ENCODE measurements at regions not wholly inside any gene's neighbourhood (a gene's known extent, or its start where the extent isn't known, plus 50 kb on each side); places are given as distances from the start of the nearest gene placed in this dataset.

DNA sequence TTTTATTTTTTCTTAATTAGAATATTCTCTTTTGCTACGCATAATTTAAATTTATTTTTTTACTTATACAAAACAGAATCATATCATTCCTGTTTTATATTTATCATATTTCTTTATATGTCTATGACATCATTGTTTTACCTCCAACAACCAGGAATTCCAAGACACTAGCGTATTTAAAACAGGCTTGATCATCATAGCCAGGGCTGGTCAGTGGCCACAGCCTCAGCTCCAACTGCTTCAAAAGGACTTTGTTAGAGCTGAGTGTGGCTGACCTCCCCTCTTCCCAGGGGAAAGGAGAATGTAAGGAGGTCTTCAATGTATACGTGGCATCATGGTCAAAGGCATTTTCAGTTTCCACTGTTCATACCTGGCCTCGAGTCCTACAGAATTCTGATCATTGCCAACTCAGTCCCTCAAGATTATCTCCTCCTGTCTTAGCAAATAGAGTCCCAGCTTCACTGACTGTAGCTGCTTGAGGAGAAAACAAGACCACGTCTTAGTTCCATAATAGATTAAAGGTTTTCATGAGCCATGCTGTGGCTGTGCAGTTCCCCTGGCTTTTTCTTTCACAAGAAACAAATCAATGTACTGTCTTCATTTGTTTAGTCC lies 444.0 kb downstream of the PTPRC start:
- Histone ChIP-seq H3K27ac (ENCODE audit: low read length) (no peak overlapping the region), H3K36me3 (ENCODE audit: control insufficient read depth in 2 of 2, extremely low read depth in 1 of 2, insufficient read depth in 1 of 2, low read length in 1 of 2) (no peaks in the 10 kb centered on the region), H3K4me3 (ENCODE audit: control insufficient read depth in 1 of 2, extremely low read depth in 1 of 2, low read length in 1 of 2) (no peak overlapping the region), H3K27me3 (replicated peaks in 1 of 2; ENCODE audit: control insufficient read depth in 2 of 2, extremely low read depth in 1 of 2, insufficient read depth in 2 of 2, low read length in 1 of 2) (no peaks in the 10 kb centered on the region), H3K9me3 (no peaks in the 10 kb centered on the region), H3K4me1 (ENCODE audit: control insufficient read depth in 1 of 2, extremely low read depth in 1 of 2, insufficient read depth in 2 of 2, low read length in 2 of 2) (no peaks in the 10 kb centered on the region)
- no peaks in the 10 kb centered on the region for H3K36me3 Mint-ChIP-seq
- DNase-seq (no peak), ATAC-seq (replicated peaks in 1 of 4) (no peak)
- H3K27me3 Mint-ChIP-seq: no peaks in the 10 kb centered on the region
- peaks cover under 1 to 8% (median 4%) of the 10 kb centered on the region in 3 donors for H3K4me1 Mint-ChIP-seq
- WGBS (ENCODE audit: insufficient coverage): no CpG with 5 or more reads among the region's 5 CpGs
- CTCF ChIA-PET: interaction anchor here (0.6 kb wide), 2 partner anchors 30 to 311 kb away, joined by 3 to 4 read pairs; no protein-coding TSS in a partner anchor
- POLR2A ChIA-PET: no interaction called here
- H3K4me3 Mint-ChIP-seq: no peak overlapping the region
- H3K9me3 Mint-ChIP-seq: no peaks in the 10 kb centered on the region
- H3K27ac Mint-ChIP-seq: no peak overlapping the region

DNA sequence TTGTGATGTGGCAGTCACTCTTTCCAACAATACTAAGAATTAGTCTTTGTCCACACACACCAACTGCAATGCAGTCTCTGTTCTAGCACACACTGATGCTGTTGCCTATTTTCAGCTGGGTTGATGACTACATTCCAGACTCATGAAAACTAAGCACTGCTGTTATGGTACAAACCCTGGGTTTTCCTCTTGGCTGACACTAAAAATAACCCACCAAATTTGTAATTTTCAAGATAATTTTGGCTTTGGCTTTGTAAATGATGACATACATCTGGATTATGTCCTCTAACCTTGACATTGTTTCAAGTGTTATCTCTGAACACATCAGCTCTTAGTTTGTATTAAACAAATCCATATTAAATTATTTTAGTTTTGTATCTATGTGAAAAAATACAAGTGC lies 444.8 kb downstream of the PTPRC start:
- no peaks in the 10 kb centered on the region for H3K9me3 Mint-ChIP-seq
- H3K36me3 ChIP-seq (ENCODE audit: control insufficient read depth in 2 of 2, extremely low read depth in 1 of 2, insufficient read depth in 1 of 2, low read length in 1 of 2): no peaks in the 10 kb centered on the region
- peaks cover 1 to 11% (median 7%) of the 10 kb centered on the region in 3 donors for H3K4me1 Mint-ChIP-seq
- no peak for ATAC-seq (replicated peaks in 1 of 4)
- no peak for DNase-seq
- ChIA-PET CTCF (no interaction called here), POLR2A (no interaction called here)
- H3K4me1 ChIP-seq (ENCODE audit: control insufficient read depth in 1 of 2, extremely low read depth in 1 of 2, insufficient read depth in 2 of 2, low read length in 2 of 2): peaks cover 0 to under 1% of the 10 kb centered on the region in 2 experiments
- H3K36me3 Mint-ChIP-seq: no peaks in the 10 kb centered on the region
- no peak overlapping the region for H3K4me3 ChIP-seq (ENCODE audit: control insufficient read depth in 1 of 2, extremely low read depth in 1 of 2, low read length in 1 of 2)
- no peak overlapping the region for H3K4me3 Mint-ChIP-seq
- H3K27me3 ChIP-seq (replicated peaks in 1 of 2; ENCODE audit: control insufficient read depth in 2 of 2, extremely low read depth in 1 of 2, insufficient read depth in 2 of 2, low read length in 1 of 2): no peaks in the 10 kb centered on the region
- no peaks in the 10 kb centered on the region for H3K27me3 Mint-ChIP-seq
- no peaks in the 10 kb centered on the region for H3K9me3 ChIP-seq
- H3K27ac Mint-ChIP-seq: no peak overlapping the region
- no peak overlapping the region for H3K27ac ChIP-seq (ENCODE audit: low read length)

DNA sequence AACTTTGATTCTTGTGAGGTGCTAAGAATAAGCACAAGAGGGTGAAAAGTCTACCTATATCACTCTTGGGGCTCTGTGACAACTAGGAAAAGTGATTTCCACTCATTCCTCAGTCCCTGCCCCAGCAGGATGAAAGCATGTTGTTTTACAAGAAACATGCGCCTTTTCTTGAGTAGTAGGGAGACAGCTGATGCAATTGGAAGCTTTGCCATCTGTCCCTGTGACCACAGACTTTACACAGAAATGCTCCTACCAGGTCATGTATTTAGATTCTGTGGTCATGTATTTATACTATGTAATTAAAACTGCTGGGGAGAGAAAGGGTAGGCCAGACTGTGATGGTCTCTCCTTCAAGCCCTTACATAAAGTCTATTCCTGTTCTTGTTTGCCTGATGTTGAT lies 445.5 kb downstream of the PTPRC start:
- no peak overlapping the region for H3K27ac Mint-ChIP-seq

GRCh38 chr1:199085903-199086302 lies 447.1 kb downstream of the PTPRC start:
- Histone ChIP-seq H3K27me3 (replicated peaks in 1 of 2; ENCODE audit: control insufficient read depth in 2 of 2, extremely low read depth in 1 of 2, insufficient read depth in 2 of 2, low read length in 1 of 2) (no peaks in the 10 kb centered on the region), H3K4me1 (ENCODE audit: control insufficient read depth in 1 of 2, extremely low read depth in 1 of 2, insufficient read depth in 2 of 2, low read length in 2 of 2) (peaks cover 1 to 19% of the 10 kb centered on the region in 2 experiments), H3K27ac (ENCODE audit: low read length) (no peak overlapping the region), H3K4me3 (ENCODE audit: control insufficient read depth in 1 of 2, extremely low read depth in 1 of 2, low read length in 1 of 2) (no peak overlapping the region), H3K9me3 (no peaks in the 10 kb centered on the region), H3K36me3 (ENCODE audit: control insufficient read depth in 2 of 2, extremely low read depth in 1 of 2, insufficient read depth in 1 of 2, low read length in 1 of 2) (no peaks in the 10 kb centered on the region)
- Mint-ChIP-seq H3K4me3 (no peak overlapping the region), H3K27ac (no peak overlapping the region), H3K4me1 (peaks cover 21 to 28% (median 26%) of the 10 kb centered on the region in 3 donors), H3K36me3 (peaks cover 3% of the 10 kb centered on the region), H3K9me3 (no peaks in the 10 kb centered on the region), H3K27me3 (no peaks in the 10 kb centered on the region)
- WGBS (ENCODE audit: insufficient coverage): 100% methylated on average over 2 of the region's 4 CpGs
- ATAC-seq (replicated peaks in 1 of 4) (no peak), DNase-seq (no peak)
- CTCF ChIA-PET: no interaction called here
- POLR2A ChIA-PET: no interaction called here

More for the DNA sequence above, 445.5 kb downstream of the PTPRC start:
- H3K36me3 ChIP-seq (ENCODE audit: control insufficient read depth in 2 of 2, extremely low read depth in 1 of 2, insufficient read depth in 1 of 2, low read length in 1 of 2): no peaks in the 10 kb centered on the region
- Mint-ChIP-seq H3K36me3 (no peaks in the 10 kb centered on the region), H3K4me1 (peaks cover 7 to 17% (median 13%) of the 10 kb centered on the region in 3 donors), H3K4me3 (no peak overlapping the region), H3K9me3 (no peaks in the 10 kb centered on the region), H3K27me3 (no peaks in the 10 kb centered on the region)
- ChIA-PET POLR2A (no interaction called here), CTCF (no interaction called here)
- no CpG with 5 or more reads among the region's 1 CpG for WGBS (ENCODE audit: insufficient coverage)
- no peaks in the 10 kb centered on the region for H3K9me3 ChIP-seq
- no peak for DNase-seq
- no peak for ATAC-seq (replicated peaks in 1 of 4)
- no peak overlapping the region for H3K27ac ChIP-seq (ENCODE audit: low read length)
- no peak overlapping the region for H3K4me3 ChIP-seq (ENCODE audit: control insufficient read depth in 1 of 2, extremely low read depth in 1 of 2, low read length in 1 of 2)
- H3K27me3 ChIP-seq (replicated peaks in 1 of 2; ENCODE audit: control insufficient read depth in 2 of 2, extremely low read depth in 1 of 2, insufficient read depth in 2 of 2, low read length in 1 of 2): no peaks in the 10 kb centered on the region
- peaks cover 0 to 6% of the 10 kb centered on the region in 2 experiments for H3K4me1 ChIP-seq (ENCODE audit: control insufficient read depth in 1 of 2, extremely low read depth in 1 of 2, insufficient read depth in 2 of 2, low read length in 2 of 2)

GRCh38 chr1:199087144-199087543 lies 448.3 kb downstream of the PTPRC start:
- no peak for DNase-seq
- H3K36me3 ChIP-seq (ENCODE audit: control insufficient read depth in 2 of 2, extremely low read depth in 1 of 2, insufficient read depth in 1 of 2, low read length in 1 of 2): no peaks in the 10 kb centered on the region
- ChIA-PET POLR2A (interaction anchor here in 1 of 2 donors (0.6 kb wide), 1 partner anchor 47 kb away, joined by 3 read pairs; no protein-coding TSS in a partner anchor), CTCF (no interaction called here)
- H3K4me1 ChIP-seq (ENCODE audit: control insufficient read depth in 1 of 2, extremely low read depth in 1 of 2, insufficient read depth in 2 of 2, low read length in 2 of 2): peaks cover 2 to 19% of the 10 kb centered on the region in 2 experiments
- Mint-ChIP-seq H3K4me1 (peaks cover 22 to 30% (median 26%) of the 10 kb centered on the region in 3 donors), H3K36me3 (peaks cover 3% of the 10 kb centered on the region), H3K9me3 (no peaks in the 10 kb centered on the region), H3K27me3 (no peaks in the 10 kb centered on the region), H3K4me3 (no peak overlapping the region), H3K27ac (no peak overlapping the region)
- no peaks in the 10 kb centered on the region for H3K9me3 ChIP-seq
- ATAC-seq (replicated peaks in 1 of 4): no peak
- H3K27ac ChIP-seq (ENCODE audit: low read length): no peak overlapping the region
- no peaks in the 10 kb centered on the region for H3K27me3 ChIP-seq (replicated peaks in 1 of 2; ENCODE audit: control insufficient read depth in 2 of 2, extremely low read depth in 1 of 2, insufficient read depth in 2 of 2, low read length in 1 of 2)
- H3K4me3 ChIP-seq (ENCODE audit: control insufficient read depth in 1 of 2, extremely low read depth in 1 of 2, low read length in 1 of 2): no peak overlapping the region
- 95% methylated on average over 2 of the region's 2 CpGs for WGBS (ENCODE audit: insufficient coverage)

GRCh38 chr1:199089393-199090122 lies 450.7 kb downstream of the PTPRC start:
- Histone ChIP-seq H3K27me3 (replicated peaks in 1 of 2; ENCODE audit: control insufficient read depth in 2 of 2, extremely low read depth in 1 of 2, insufficient read depth in 2 of 2, low read length in 1 of 2) (no peaks in the 10 kb centered on the region), H3K4me3 (ENCODE audit: control insufficient read depth in 1 of 2, extremely low read depth in 1 of 2, low read length in 1 of 2) (no peak overlapping the region), H3K9me3 (no peaks in the 10 kb centered on the region), H3K4me1 (ENCODE audit: control insufficient read depth in 1 of 2, extremely low read depth in 1 of 2, insufficient read depth in 2 of 2, low read length in 2 of 2) (peaks cover 2 to 19% of the 10 kb centered on the region in 2 experiments), H3K27ac (ENCODE audit: low read length) (no peak overlapping the region), H3K36me3 (ENCODE audit: control insufficient read depth in 2 of 2, extremely low read depth in 1 of 2, insufficient read depth in 1 of 2, low read length in 1 of 2) (no peaks in the 10 kb centered on the region)
- ATAC-seq (replicated peaks in 1 of 4): peak; percentile 78 to 99 (median 90)
- no peak overlapping the region for H3K4me3 Mint-ChIP-seq
- H3K27me3 Mint-ChIP-seq: no peaks in the 10 kb centered on the region
- peak overlapping the region in 1 of 2 donors; percentile 28 for H3K27ac Mint-ChIP-seq
- DNase-seq: peak in 29 of 35 experiments; percentile 3 to 79 (median 34)
- H3K9me3 Mint-ChIP-seq: no peaks in the 10 kb centered on the region
- H3K36me3 Mint-ChIP-seq: peaks cover 3% of the 10 kb centered on the region
- ChIA-PET POLR2A (no interaction called here), CTCF (no interaction called here)
- no CpG with 5 or more reads among the region's 3 CpGs for WGBS (ENCODE audit: insufficient coverage)
- peaks cover 22 to 30% (median 26%) of the 10 kb centered on the region in 3 donors for H3K4me1 Mint-ChIP-seq
